T-helper 1 cell treated with Interleukin-12 subunit alpha and Interleukin-12 subunit beta and Interleukin-4 antibody, amounts not matched to agents 30 μg/mL and 1 μg/mL, for 36 hours (primary cell): ENCODE measurements at regions not wholly inside any gene's neighbourhood (a gene's known extent, or its start where the extent isn't known, plus 50 kb on each side); places are given as distances from the start of the nearest gene placed in this dataset.

Source experiments
- H3K27ac Mint-ChIP-seq: one replicate; pipeline ENCODE4 v1.8.0; 2021; ENCODE audit warnings: mild to moderate bottlenecking, mixed read lengths
- H3K27me3 Mint-ChIP-seq: one replicate; pipeline ENCODE4 v1.8.0; 2021; ENCODE audit warnings: low read depth, mixed read lengths
- H3K36me3 Mint-ChIP-seq: one replicate; pipeline ENCODE4 v1.8.0; 2021; ENCODE audit warnings: low read depth, mixed read lengths
- H3K4me1 Mint-ChIP-seq: one replicate; pipeline ENCODE4 v1.8.0; 2021; ENCODE audit warnings: low read depth, mixed read lengths
- H3K4me3 Mint-ChIP-seq: one replicate; pipeline ENCODE4 v1.8.0; 2021; ENCODE audit warnings: mild to moderate bottlenecking, moderate library complexity, mixed read lengths
- H3K9me3 Mint-ChIP-seq: one replicate; pipeline ENCODE4 v1.8.0; 2021; ENCODE audit warnings: mixed read lengths

DNA sequence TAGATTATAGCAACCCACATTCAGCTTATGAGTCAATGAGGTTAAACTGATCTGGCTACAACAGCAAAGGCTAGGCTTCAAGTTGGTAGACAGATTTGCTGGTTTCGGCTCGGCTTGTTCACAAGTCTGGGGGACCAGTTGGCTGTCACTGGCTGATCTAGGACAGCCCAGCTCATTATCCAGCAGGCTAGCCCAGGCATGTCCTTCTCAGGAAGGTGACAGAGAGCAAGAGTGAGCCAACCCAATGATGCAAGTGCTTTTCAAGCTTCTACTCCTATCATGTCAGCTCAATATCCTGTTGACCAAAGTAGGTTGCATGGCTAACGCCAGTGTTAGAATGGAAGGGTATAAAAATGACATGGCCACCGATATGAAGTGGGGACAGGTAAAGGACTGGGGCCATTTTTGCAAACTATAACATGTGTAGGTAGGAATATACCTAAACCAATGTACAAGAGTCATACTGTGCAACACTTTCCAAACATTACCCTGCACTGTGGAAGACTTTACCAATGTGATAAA is 220.9 kb upstream of the SOX21 start:
- H3K27me3 Mint-ChIP-seq: peaks cover 6% of the 10 kb centered on the region
- H3K4me3 Mint-ChIP-seq: no peak overlapping the region
- H3K27ac Mint-ChIP-seq: no peak overlapping the region
- no peaks in the 10 kb centered on the region for H3K4me1 Mint-ChIP-seq
- no peaks in the 10 kb centered on the region for H3K36me3 Mint-ChIP-seq
- peaks cover 13% of the 10 kb centered on the region for H3K9me3 Mint-ChIP-seq

DNA sequence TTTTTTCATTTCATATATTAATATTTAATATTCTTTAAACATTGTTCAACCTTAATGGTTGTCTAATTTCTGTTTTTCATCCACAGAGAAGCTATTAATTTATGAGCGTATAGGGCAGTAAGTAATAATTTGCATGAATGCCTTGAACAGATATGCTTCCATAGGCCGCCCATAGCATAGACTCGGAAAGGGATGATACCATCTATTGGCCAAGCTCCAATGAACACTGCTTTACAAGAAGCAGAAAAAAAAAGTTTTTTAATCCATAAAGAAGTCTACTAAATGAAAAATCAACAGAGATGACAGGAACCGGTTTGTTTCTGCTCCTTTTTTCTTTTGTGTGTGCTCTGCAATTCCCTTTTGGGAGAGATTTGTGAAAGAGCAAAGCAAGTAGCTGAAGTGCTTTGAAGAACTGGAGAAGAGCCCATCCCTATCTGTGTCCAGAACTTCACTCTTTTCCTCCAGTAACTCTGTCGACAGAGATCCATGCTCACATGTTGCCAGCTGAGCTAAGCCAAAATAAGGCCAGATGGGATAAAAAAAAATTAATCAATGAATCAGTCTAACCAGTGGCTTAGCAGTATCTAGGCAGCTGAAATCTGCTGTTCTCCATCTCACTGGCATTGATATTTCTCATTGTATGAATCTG is 215.9 kb upstream of the SOX21 start:
- Mint-ChIP-seq H3K9me3 (peaks cover 6% of the 10 kb centered on the region), H3K4me3 (no peak overlapping the region), H3K27ac (no peak overlapping the region), H3K4me1 (no peaks in the 10 kb centered on the region), H3K36me3 (no peaks in the 10 kb centered on the region), H3K27me3 (no peaks in the 10 kb centered on the region)

DNA sequence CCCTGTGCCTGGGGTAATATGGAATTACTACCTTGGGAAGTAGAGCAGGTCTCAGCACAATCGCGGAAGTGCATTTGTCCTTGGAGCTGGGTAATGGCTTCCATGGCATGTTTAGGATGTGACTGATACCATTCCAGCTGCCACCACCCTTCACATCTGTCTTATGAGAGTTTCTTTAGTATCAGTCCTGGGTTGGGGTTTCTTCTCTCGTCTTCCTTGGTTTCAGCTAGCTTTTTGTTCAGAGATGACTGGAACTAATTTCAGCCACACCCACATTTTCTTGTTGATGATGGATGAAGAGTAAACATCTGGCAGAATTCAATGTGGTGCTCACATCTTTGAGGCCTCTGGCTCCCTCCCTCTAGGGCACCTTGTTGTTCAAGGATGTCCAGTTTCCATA is 212.9 kb upstream of the SOX21 start:
- Mint-ChIP-seq H3K4me3 (no peak overlapping the region), H3K9me3 (no peaks in the 10 kb centered on the region), H3K4me1 (no peaks in the 10 kb centered on the region), H3K27me3 (no peaks in the 10 kb centered on the region), H3K27ac (no peak overlapping the region), H3K36me3 (no peaks in the 10 kb centered on the region)

DNA sequence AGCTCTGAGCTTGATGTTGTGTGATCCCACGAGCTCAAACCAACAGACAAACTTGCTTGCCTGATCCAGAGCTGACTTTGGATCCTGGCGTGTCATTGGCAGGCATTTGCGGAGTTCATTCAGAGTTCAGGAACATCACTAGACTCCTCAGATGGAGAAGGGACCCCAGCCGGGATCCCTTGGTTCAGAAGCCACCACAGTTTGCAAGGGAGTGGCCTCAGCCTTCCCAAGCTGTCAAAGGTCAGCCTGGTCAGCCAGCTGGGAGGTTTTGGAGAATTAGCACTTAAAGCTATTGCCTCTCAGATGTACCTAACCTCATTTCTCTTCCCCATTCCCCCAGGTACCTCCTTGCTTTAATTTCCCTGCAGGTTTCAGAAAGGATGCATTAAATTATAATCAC is 208.8 kb upstream of the SOX21 start:
- Mint-ChIP-seq H3K4me1 (no peaks in the 10 kb centered on the region), H3K27ac (no peak overlapping the region), H3K9me3 (no peaks in the 10 kb centered on the region), H3K4me3 (no peak overlapping the region), H3K36me3 (no peaks in the 10 kb centered on the region), H3K27me3 (no peaks in the 10 kb centered on the region)

DNA sequence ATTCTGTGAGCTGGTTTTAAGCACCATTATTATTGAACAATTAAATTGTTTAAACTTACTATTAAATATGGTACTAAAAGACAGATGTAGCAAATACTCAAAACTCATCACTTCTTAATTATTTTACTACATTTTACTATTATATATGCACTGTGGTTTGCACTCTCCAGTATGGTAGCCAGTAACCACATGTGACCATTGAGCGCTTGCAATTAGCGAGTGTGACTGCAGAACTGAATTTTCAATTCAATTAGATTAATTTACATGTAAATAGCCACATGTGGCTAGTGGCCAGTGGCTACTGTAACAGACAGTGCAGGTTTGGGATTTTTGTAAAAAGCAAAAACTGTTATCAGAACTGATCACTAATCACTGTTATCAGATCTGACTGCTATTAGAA is 208.2 kb upstream of the SOX21 start:
- Mint-ChIP-seq H3K4me1 (no peaks in the 10 kb centered on the region), H3K9me3 (no peaks in the 10 kb centered on the region), H3K36me3 (no peaks in the 10 kb centered on the region), H3K4me3 (no peak overlapping the region), H3K27me3 (no peaks in the 10 kb centered on the region), H3K27ac (no peak overlapping the region)

DNA sequence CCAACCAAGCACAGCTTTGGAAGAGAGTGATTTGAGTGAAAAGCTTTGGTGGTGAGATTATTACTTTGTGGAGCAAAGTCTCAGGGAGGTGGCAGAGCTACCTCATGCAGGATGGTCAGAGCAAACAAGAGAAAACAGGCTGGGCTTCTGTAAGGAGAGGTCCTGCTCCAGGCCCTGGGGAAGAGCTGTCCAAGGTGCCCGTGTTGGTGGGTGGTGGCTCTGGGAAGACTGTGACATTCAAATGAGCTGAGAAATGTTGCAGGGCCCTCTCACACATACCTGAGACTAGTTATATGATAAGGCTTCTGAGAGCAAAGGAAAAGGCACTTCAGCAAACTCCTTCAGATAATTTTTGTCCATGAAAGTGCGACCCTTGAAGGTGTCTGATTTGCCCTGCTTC is 205.5 kb upstream of the SOX21 start:
- no peaks in the 10 kb centered on the region for H3K36me3 Mint-ChIP-seq
- H3K4me1 Mint-ChIP-seq: no peaks in the 10 kb centered on the region
- no peaks in the 10 kb centered on the region for H3K27me3 Mint-ChIP-seq
- H3K4me3 Mint-ChIP-seq: no peak overlapping the region
- H3K27ac Mint-ChIP-seq: no peak overlapping the region
- no peaks in the 10 kb centered on the region for H3K9me3 Mint-ChIP-seq

DNA sequence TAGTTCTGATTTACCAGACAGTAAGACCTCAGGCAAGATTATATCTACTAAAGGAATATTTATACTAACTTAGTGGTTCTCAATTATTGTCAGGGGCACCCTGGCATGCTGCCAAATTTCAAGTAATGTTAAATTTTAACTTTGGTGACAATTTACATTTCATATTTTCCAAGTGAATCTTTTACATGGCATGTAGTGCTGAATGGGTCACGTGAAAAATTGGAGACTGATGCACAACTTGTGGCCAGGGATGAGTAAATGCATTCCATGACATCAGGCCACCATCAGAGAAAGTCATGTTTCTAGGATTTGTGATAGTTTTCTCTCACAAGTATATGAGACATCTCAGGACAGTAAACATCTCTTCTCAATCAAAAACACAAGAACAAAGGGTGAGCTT is 202.6 kb upstream of the SOX21 start:
- H3K27me3 Mint-ChIP-seq: peaks cover 11% of the 10 kb centered on the region
- H3K4me1 Mint-ChIP-seq: no peaks in the 10 kb centered on the region
- no peaks in the 10 kb centered on the region for H3K9me3 Mint-ChIP-seq
- no peak overlapping the region for H3K4me3 Mint-ChIP-seq
- no peak overlapping the region for H3K27ac Mint-ChIP-seq
- no peaks in the 10 kb centered on the region for H3K36me3 Mint-ChIP-seq

DNA sequence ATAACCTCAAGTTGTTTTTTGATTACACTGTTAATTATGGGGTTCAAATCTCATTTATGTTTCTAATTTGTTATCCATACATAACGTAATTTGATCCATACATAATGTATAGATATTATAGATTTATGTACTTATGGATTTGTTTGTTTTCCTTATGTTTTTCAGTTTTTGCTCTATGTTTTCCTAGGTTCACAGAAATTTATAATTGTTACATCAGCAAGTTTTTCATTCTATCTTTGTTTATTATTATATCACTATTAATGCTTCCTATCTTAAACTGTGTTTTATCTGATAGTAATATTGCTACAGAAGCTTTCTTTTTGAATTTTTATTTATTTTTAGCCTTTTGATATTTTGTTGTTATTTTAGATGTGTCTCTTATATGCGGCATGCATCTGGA is 194.3 kb upstream of the SOX21 start:
- H3K4me3 Mint-ChIP-seq: no peak overlapping the region
- H3K27ac Mint-ChIP-seq: no peak overlapping the region
- no peaks in the 10 kb centered on the region for H3K36me3 Mint-ChIP-seq
- H3K9me3 Mint-ChIP-seq: no peaks in the 10 kb centered on the region
- peaks cover 22% of the 10 kb centered on the region for H3K27me3 Mint-ChIP-seq
- H3K4me1 Mint-ChIP-seq: no peaks in the 10 kb centered on the region

DNA sequence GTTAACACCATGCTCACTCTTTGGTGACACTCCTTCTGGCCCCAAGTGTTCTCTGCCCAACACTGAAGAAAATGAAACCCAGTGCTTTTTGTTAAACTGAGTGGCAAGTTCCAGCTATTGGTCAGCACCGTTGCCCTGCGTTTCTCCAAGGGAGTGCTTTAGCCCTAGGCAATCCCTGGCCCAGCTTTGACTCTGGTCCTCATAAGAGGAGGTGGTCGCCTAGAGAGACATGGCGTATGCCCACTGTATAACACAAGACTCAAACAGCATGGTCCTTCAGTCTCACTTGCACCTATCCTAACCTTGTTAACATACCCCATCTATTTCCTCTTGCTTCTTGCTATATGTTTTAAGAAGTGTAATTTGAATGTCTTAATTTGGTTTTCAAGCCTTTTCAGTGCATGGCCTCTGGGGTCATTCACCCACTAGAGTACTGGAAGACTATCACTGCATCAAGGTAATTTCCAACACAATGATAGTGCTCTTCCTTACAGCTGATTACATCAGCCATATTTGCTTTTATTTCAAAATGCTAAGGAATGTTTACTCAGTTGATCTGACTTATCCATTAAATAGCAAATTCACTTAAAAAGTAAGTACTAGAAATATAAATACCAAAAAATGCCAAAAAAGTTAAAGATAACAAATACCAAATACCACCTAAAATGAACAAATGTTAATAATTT is 190.5 kb upstream of the SOX21 start:
- H3K27ac Mint-ChIP-seq: no peak overlapping the region
- H3K27me3 Mint-ChIP-seq: peaks cover 4% of the 10 kb centered on the region
- H3K36me3 Mint-ChIP-seq: no peaks in the 10 kb centered on the region
- H3K9me3 Mint-ChIP-seq: no peaks in the 10 kb centered on the region
- H3K4me1 Mint-ChIP-seq: no peaks in the 10 kb centered on the region
- H3K4me3 Mint-ChIP-seq: no peak overlapping the region

DNA sequence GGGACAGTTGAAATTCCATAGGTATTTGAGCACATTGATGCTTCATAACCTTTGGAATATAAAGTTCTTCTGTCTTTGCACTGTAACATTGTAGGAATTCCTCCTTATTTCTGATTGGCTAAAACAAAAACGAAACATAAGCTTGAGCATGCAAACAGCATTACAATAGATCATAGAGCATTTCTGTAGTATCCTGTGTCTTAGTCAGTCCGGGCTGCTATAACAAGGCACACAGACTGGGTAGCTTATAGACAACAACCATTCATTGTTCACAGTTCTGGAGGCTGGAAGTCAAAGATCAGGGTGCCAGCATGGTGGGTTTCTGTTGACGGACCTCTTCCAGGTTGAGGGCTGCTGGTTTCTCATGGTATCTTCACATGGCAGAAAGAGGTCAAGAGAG is 188.7 kb upstream of the SOX21 start:
- H3K27me3 Mint-ChIP-seq: peaks cover 4% of the 10 kb centered on the region

DNA sequence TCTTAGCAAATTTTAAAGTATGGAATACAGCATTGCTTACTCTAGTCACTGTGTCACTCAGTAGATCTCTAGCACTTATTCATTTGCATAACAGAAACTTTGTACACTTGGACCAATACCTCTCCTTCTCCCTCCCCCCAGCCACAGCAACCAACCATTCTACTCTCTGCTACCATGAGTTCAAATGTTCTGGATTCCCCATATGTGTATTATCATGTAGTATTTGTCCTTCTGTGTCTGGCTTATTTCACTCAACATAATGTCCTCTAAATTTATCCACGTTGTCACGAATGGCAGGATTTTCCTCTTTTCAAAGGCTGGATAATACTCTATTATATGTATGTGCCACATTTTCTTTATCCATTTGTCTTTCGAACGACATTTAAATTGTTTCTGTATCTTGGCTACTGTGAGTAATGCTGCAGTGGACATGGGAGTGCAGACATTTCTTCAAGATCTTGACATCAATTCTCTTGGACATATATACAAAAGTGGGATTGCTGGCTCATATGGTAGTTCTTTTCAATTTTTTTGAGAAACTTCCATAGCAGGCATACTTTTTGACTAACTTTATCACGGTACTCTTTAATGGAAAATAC is 184.5 kb upstream of the SOX21 start:
- H3K4me3 Mint-ChIP-seq: no peak overlapping the region

More for the DNA sequence above, 188.7 kb upstream of the SOX21 start:
- Mint-ChIP-seq H3K36me3 (no peaks in the 10 kb centered on the region), H3K27ac (no peak overlapping the region), H3K9me3 (no peaks in the 10 kb centered on the region), H3K4me3 (no peak overlapping the region), H3K4me1 (no peaks in the 10 kb centered on the region)

DNA sequence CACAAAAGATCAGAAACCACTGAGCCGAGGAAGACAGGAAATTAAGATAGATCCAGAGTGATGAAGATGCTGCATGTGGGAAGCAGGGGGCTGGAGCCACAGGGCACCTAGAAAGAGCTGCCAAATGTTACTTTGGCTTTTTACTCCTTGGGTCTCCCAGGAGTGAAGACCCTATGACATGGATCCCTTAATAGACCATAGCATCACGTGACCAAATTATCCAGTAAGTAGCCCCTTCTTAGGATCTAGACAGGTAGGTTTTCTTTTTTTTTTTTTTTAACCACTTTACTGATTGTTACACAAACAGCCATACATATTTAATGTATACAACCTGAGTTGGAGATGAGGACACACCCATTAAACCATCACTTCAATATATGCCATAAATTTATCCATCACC is 183.9 kb upstream of the SOX21 start:
- Mint-ChIP-seq H3K27me3 (no peaks in the 10 kb centered on the region), H3K4me3 (no peak overlapping the region), H3K36me3 (no peaks in the 10 kb centered on the region), H3K4me1 (no peaks in the 10 kb centered on the region), H3K27ac (no peak overlapping the region), H3K9me3 (no peaks in the 10 kb centered on the region)

More for the DNA sequence above, 184.5 kb upstream of the SOX21 start:
- no peaks in the 10 kb centered on the region for H3K9me3 Mint-ChIP-seq
- no peak overlapping the region for H3K27ac Mint-ChIP-seq
- no peaks in the 10 kb centered on the region for H3K27me3 Mint-ChIP-seq
- no peaks in the 10 kb centered on the region for H3K36me3 Mint-ChIP-seq
- no peaks in the 10 kb centered on the region for H3K4me1 Mint-ChIP-seq

DNA sequence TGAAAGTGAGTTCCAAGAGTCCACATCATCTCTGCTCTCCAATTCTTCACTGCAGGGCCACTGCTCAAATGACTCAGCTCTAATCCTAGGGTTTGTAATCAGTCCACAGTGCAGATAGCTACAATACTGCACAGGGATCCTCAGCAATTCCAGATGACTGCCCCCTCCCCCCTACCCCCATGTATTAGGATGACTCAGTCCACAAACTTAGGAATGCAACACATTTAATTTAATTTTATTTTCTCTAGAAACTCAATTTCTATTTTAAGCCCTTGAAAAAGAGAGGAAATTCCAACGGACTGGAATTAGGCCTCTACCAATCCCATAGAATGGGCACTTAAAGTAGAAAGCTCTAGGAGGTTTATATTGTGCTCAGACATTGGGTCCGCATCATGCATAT is 173.8 kb upstream of the SOX21 start:
- Mint-ChIP-seq H3K36me3 (no peaks in the 10 kb centered on the region), H3K4me1 (no peaks in the 10 kb centered on the region), H3K27ac (no peak overlapping the region), H3K27me3 (no peaks in the 10 kb centered on the region), H3K4me3 (no peak overlapping the region), H3K9me3 (no peaks in the 10 kb centered on the region)

DNA sequence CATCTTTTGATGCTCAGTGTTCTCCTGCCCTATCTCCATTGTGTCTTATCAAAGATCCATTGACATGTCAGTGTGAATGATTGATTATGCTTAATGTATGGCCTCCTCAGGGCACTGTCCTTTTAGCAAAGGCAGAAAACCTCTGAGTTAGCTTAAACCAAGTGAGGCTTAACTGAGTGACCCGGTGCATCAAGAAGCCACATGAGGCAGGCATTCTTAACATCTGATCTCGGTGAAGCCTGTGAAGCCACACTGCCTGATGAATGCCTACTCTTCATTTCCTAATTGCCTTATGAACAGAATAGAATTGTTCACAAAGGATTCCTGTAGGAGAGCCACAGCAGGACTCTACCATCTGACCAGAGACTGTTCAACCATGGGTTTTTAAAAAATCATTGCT is 168.1 kb upstream of the SOX21 start:
- H3K9me3 Mint-ChIP-seq: no peaks in the 10 kb centered on the region
- H3K36me3 Mint-ChIP-seq: no peaks in the 10 kb centered on the region
- H3K27ac Mint-ChIP-seq: no peak overlapping the region
- H3K4me3 Mint-ChIP-seq: no peak overlapping the region
- H3K4me1 Mint-ChIP-seq: no peaks in the 10 kb centered on the region
- H3K27me3 Mint-ChIP-seq: no peaks in the 10 kb centered on the region

DNA sequence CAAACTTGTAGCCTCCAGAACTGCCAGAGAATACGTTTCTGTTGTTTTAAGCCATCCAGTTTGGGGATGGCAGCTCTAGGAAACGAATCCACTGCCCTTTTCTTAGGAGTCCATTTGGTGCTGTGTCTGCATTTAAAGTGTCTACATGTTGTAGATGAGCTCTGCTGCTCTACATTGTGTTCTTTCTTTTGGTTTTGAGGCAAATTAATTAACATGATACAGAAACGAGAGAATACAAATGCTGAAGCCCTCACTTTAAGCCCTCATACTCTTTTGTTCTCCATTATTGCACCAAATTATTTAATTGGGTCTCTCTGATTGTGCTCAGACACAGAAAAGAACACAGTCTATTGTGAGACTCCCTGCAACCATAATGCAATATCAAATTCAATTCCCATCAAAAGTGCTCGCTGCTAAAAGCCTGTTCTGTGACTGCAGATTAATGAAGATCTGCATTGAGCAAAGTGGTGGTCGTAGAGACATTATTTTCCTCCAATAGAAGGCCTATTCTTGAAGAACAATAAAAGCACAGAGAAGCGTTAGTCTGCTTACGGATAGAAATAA is 166.3 kb upstream of the SOX21 start:
- Mint-ChIP-seq H3K27ac (no peak overlapping the region), H3K27me3 (peaks cover 4% of the 10 kb centered on the region)

More for the DNA sequence above, 166.3 kb upstream of the SOX21 start:
- Mint-ChIP-seq H3K9me3 (no peaks in the 10 kb centered on the region), H3K36me3 (no peaks in the 10 kb centered on the region), H3K4me3 (no peak overlapping the region), H3K4me1 (no peaks in the 10 kb centered on the region)
